Left colon (tissue), 2 donors: ENCODE measurements at regions not wholly inside any gene's neighbourhood (a gene's known extent, or its start where the extent isn't known, plus 50 kb on each side); places are given as distances from the start of the nearest gene placed in this dataset.

ENCODE experiments used
- ATAC-seq: fragments of 200-7000 bp; cut with Tn5 transposase; one replicate; pipeline ENCODE4 v1.9.1; 2020; ENCODE audit warnings: mild to moderate bottlenecking, moderate library complexity
- DNase-seq, 2 donors: peaks; one replicate each; pipeline ENCODE4 v3.0.0-alpha.2; 2020
- intact Hi-C, 2 donors: fragments of 100-400 bp; cut with DNase I in 1 of 2; cut with micrococcal nuclease in 1 of 2; formaldehyde crosslinking; loops; one replicate each; pipeline versions ENCODE4 v1.11.2 to v1.14.0; 2022; cut with DNase I, micrococcal nuclease
- donor health status: DM: no; HTN: no; CAD: no.
- donor health status: DM: yes; HTN: yes; CAD: no.

- intact Hi-C loops: no loop called here
- ATAC-seq (no peak), DNase-seq (no peak)
Observed at GRCh38 chr5:127993476-127993875, 90.1 kb upstream of the SLC12A2 start.

GRCh38 chr5:127994087-127994660 lies 89.4 kb upstream of the SLC12A2 start:
- ATAC-seq: no peak
- intact Hi-C loops: no loop called here
- DNase-seq: no peak

GRCh38 chr5:127995556-127995955 lies 88.0 kb upstream of the SLC12A2 start:
- intact Hi-C loops: no loop called here
- ATAC-seq (no peak), DNase-seq (no peak)

DNA sequence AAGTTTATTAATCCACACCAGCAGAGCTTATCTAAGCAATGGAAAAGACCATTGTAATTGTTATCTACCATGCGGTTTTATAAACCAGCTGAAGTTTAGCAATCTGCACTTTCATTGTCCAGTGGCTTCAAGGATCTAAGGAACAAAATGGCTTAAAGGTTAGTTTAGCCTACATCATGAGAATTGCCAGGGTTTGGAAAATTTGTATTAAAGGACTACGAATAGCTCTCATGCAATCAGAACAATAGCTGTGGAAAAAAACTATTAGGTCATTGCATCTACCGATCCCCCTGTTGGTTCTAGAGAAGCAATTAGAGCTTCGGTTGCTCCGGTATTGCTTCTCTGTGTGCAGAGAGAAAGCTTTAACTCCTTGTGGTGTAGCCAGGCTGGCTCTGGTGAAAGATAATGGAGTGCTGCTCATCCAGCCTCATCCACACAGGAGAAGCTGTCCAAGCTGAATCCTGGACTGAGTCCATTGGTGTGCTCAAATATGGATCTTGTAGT lies 86.3 kb upstream of the SLC12A2 start:
- ATAC-seq (peak; percentile 20), DNase-seq (no peak)
- intact Hi-C loops: no loop called here

GRCh38 chr5:127998950-127999615 lies 84.5 kb upstream of the SLC12A2 start:
- intact Hi-C loops: no loop called here
- ATAC-seq: no peak
- no peak for DNase-seq

DNA sequence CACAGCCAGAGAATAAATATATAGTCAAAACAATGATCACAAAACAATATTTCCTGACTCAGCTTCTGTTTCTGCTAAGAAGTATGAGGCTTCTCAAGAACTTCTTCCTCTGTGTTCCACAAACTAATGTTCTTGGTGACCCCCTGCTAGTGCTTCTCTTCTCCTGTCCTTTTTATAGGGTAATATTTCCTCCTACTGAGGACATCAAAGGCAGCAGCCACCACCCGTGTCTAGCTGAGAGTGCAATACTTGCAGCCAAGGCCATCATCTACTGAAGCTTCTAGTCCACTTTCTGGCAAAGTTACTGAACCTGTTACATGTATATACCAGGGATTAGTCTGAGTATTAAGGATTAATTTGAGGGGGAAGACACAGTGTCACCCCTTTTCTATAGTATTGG lies 83.7 kb upstream of the SLC12A2 start:
- intact Hi-C loops: no loop called here
- no peak for ATAC-seq

GRCh38 chr5:128002425-128002824 lies 81.1 kb upstream of the SLC12A2 start:
- no peak for ATAC-seq
- no peak for DNase-seq
- intact Hi-C loops: no loop called here

More for the DNA sequence above, 83.7 kb upstream of the SLC12A2 start:
- DNase-seq: no peak

DNA sequence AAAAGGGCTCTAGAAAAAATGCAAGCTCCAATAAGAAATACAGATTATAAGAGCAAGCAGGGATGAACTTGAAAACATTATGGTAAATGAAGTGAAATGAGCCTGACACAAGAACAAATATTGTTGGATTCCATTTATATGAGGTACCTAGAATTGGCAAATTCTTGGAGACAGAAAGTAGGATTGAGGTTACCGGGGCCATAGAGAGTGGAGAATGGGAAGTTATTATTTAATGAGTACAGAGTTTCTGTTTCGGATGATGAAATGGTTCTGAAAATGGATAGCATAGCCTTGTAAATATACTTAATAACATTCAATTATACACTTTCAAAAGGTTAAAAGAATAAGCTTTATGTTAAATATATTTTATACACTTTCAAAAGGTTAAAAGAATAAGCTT lies 75.6 kb upstream of the SLC12A2 start:
- DNase-seq (no peak), ATAC-seq (no peak)
- intact Hi-C loops: no loop called here

- intact Hi-C loops: no loop called here
- ATAC-seq: no peak
- no peak for DNase-seq
Observed at GRCh38 chr5:128009403-128009802, 74.2 kb upstream of the SLC12A2 start.

DNA sequence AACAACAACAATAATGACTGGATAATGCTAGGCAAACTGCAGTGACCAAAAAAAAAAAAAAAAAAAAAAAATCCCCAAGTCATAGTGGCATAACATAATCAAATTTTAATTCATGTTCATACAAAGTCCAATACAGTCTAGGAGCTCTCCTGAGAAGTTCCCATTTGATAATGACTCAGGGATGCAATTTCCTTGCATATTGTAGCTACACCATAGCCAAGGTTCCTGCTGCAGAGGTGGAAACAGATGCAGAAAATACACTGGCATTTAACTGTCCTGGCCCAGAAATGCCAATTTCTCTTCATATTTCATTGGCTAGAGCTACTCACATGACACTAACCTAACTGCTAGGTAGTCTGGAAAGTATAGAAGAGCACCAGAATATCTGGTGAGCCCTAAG lies 72.2 kb upstream of the SLC12A2 start:
- no peak for DNase-seq
- no peak for ATAC-seq
- intact Hi-C loops: no loop called here

GRCh38 chr5:128014578-128014977 lies 69.0 kb upstream of the SLC12A2 start:
- ATAC-seq: peak; percentile 41
- intact Hi-C loops: no loop called here
- no peak for DNase-seq

- intact Hi-C loops: no loop called here
- ATAC-seq (no peak), DNase-seq (no peak)
Observed at GRCh38 chr5:128015478-128015877, 68.1 kb upstream of the SLC12A2 start.

GRCh38 chr5:128015978-128016377 lies 67.6 kb upstream of the SLC12A2 start:
- ATAC-seq (no peak), DNase-seq (no peak)
- intact Hi-C loops: no loop called here

DNA sequence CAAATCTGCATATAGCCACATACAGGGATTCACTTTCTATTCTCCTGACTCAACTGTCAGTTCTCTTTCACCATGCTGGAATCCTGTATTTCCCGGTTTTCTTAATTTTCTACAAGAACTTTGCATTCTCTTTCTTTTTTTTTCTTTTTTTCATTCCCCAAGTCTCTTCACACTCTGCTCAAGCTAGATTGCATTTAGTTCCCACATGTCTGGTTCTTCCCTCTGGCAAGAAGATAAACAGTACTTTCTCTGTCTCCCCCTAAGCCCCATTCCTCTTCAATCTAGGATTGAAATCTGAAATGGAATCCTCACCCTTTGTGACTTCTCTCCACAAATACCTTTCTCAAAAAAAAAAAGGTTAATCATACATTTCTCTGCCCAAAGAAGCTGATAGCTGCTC lies 64.2 kb upstream of the SLC12A2 start:
- DNase-seq (no peak), ATAC-seq (no peak)
- intact Hi-C loops: no loop called here

DNA sequence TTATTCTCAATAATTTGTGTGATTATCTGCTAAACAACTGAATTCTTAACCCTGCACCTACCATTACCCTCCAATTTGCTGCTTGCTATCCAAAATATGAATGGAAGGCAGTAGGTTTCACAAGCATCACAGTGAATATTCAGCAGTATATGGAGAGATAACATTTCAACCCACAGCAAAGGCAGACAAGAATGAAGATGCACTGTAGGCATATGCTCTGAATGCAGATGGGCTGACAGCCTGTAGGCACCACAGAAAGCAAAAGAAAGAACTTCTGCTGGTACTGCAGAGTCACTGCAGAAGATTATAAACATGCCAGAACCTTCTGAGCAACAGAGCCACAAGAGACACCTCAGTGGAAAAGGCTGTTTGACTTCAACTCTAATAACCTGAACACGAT lies 63.6 kb upstream of the SLC12A2 start:
- intact Hi-C loops: no loop called here
- ATAC-seq: no peak

GRCh38 chr5:128021411-128021810 lies 62.2 kb upstream of the SLC12A2 start:
- DNase-seq (no peak), ATAC-seq (no peak)
- intact Hi-C loops: no loop called here

More for the DNA sequence above, 63.6 kb upstream of the SLC12A2 start:
- no peak for DNase-seq
